SJSA1 (cell line): ENCODE measurements at regions not wholly inside any gene's neighbourhood (a gene's known extent, or its start where the extent isn't known, plus 50 kb on each side); places are given as distances from the start of the nearest gene placed in this dataset.
A peak's percentile ranks its signal among the peaks of the same experiment; 100 is the strongest.
"Not testable (repeated sequence)": the region's sequence is repeated elsewhere in the genome, so short reads cannot be mapped to it uniquely, and the experiment has no call there.

Experiments
- DNase-seq, 2 experiments: peaks; one replicate each; pipeline ENCODE4 v3.0.0-alpha.2; 2015 to 2020; ENCODE audit warnings: low spot score in 2 of 2, low read depth in 1 of 2
- H3K27ac ChIP-seq: fragments of 250-450 bp; sonication (Bioruptor Pico); 2 replicates; pipeline ENCODE4 v1.5.1; 2020; ENCODE audit warnings: mild to moderate bottlenecking, moderate library complexity
- H3K27me3 ChIP-seq: fragments of 250-450 bp; sonication (Bioruptor Pico); replicated peaks from 2 replicates; pipeline ENCODE4 v1.5.1; 2020; ENCODE audit warnings: mild to moderate bottlenecking, moderate library complexity
- H3K36me3 ChIP-seq: fragments of 250-450 bp; sonication (Bioruptor Pico); 2 replicates; pipeline ENCODE4 v1.5.1; 2020; ENCODE audit warnings: mild to moderate bottlenecking
- H3K4me1 ChIP-seq: fragments of 250-450 bp; sonication (Bioruptor Pico); replicated peaks from 2 replicates; pipeline ENCODE4 v1.6.1; 2021; ENCODE audit warnings: mild to moderate bottlenecking
- H3K4me3 ChIP-seq: fragments of 250-450 bp; sonication (Bioruptor Pico); 2 replicates; pipeline ENCODE4 v1.5.1; 2020; ENCODE audit warnings: mild to moderate bottlenecking
- H3K9me3 ChIP-seq: fragments of 250-450 bp; sonication (Bioruptor Pico); replicated peaks from 2 replicates; pipeline ENCODE4 v1.5.1; 2020; ENCODE audit warnings: mild to moderate bottlenecking

GRCh38 chr17:77531002-77531401, 390.2 kb downstream of the SEC14L1 start:
- Histone ChIP-seq H3K36me3 (no peaks in the 10 kb centered on the region), H3K9me3 (peaks cover 6% of the 10 kb centered on the region; the same call in 1 of the 2 replicates), H3K27ac (no peak overlapping the region), H3K27me3 (peaks cover 32% of the 10 kb centered on the region), H3K4me1 (peaks cover 6% of the 10 kb centered on the region), H3K4me3 (no peak overlapping the region)
- DNase-seq, result no peak

GRCh38 chr17:77531641-77532040, 390.9 kb downstream of the SEC14L1 start:
- Histone ChIP-seq H3K4me3 (no peak overlapping the region), H3K36me3 (no peaks in the 10 kb centered on the region)
- no peak for DNase-seq

GRCh38 chr17:77533697-77534096, 392.9 kb downstream of the SEC14L1 start:
- not testable (repeated sequence) for H3K4me3 ChIP-seq, H3K4me1 ChIP-seq, H3K36me3 ChIP-seq, H3K27ac ChIP-seq, DNase-seq, H3K9me3 ChIP-seq
- peaks cover 12% of the 10 kb centered on the region for H3K27me3 ChIP-seq

More at GRCh38 chr17:77531641-77532040, 390.9 kb downstream of the SEC14L1 start:
- H3K4me1 ChIP-seq, result peaks cover 6% of the 10 kb centered on the region
- H3K9me3 ChIP-seq, result peaks cover 6% of the 10 kb centered on the region; the same call in 1 of the 2 replicates
- H3K27ac ChIP-seq, result no peak overlapping the region
- H3K27me3 ChIP-seq, result peaks cover 31% of the 10 kb centered on the region

- Histone ChIP-seq H3K9me3 (peaks cover 6% of the 10 kb centered on the region; the same call in 1 of the 2 replicates), H3K4me1 (no peaks in the 10 kb centered on the region), H3K27ac (no peak overlapping the region), H3K36me3 (no peaks in the 10 kb centered on the region), H3K27me3 (peaks cover 8% of the 10 kb centered on the region), H3K4me3 (no peak overlapping the region)
- no peak for DNase-seq
Measured at GRCh38 chr17:77534137-77534536, 393.4 kb downstream of the SEC14L1 start.

DNA sequence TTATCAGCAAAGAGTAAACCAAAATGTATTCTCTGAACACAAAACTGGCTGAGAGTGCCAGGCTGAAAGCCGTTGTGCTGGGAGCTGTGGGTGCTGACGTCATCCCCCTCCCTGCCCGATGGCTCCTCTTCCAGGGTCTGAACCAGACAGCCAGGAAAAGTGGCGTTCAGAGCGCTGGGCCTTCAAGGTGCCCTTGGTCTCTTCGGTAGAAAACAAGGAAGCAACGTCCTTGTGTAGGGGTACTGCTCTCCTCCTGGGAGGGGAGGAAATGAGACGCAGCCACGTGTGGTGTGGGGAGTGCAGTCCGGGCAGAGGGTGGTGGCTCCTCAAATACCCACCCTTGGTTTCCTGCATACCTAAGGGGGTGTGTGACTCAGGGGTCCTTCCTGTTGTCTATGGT, 394.7 kb downstream of the SEC14L1 start:
- DNase-seq, result no peak
- Histone ChIP-seq H3K4me3 (no peak overlapping the region), H3K27me3 (no peaks in the 10 kb centered on the region; the same call in none of the 2 replicates), H3K4me1 (no peaks in the 10 kb centered on the region), H3K36me3 (no peaks in the 10 kb centered on the region), H3K9me3 (peaks cover 6% of the 10 kb centered on the region; the same call in 1 of the 2 replicates), H3K27ac (no peak overlapping the region)

DNA sequence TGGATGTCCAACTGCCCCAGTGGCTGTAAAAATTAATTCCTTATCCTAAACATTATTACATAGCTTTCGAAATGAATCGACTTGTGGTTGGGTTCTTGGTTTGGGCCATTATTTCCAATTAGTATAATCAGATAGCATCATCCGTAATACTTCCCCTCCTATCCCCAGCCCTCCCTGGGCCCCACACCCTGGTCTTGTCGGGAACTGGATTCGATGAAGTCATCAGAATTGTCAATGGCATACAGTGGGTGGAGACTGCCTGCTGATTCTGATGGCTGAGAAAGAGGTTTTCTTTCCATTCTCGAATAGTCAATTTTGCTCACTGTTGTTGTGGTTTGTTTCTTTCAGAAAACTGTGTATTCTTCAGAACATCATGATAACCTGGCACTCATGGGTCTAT, 395.1 kb downstream of the SEC14L1 start:
- no peak overlapping the region for H3K27ac ChIP-seq
- no peaks in the 10 kb centered on the region; the same call in none of the 2 replicates for H3K27me3 ChIP-seq
- H3K9me3 ChIP-seq, result peaks cover 6% of the 10 kb centered on the region; the same call in 1 of the 2 replicates
- no peak overlapping the region for H3K4me3 ChIP-seq
- DNase-seq, result no peak
- H3K36me3 ChIP-seq, result no peaks in the 10 kb centered on the region
- no peaks in the 10 kb centered on the region for H3K4me1 ChIP-seq

- H3K9me3 ChIP-seq, result peaks cover 6% of the 10 kb centered on the region; the same call in 1 of the 2 replicates
- no peaks in the 10 kb centered on the region for H3K27me3 ChIP-seq
- no peaks in the 10 kb centered on the region for H3K36me3 ChIP-seq
- H3K27ac ChIP-seq, result no peak overlapping the region
- H3K4me3 ChIP-seq, result no peak overlapping the region
- DNase-seq, result no peak
- no peaks in the 10 kb centered on the region for H3K4me1 ChIP-seq
Measured at GRCh38 chr17:77537566-77537965, 396.8 kb downstream of the SEC14L1 start.

DNA sequence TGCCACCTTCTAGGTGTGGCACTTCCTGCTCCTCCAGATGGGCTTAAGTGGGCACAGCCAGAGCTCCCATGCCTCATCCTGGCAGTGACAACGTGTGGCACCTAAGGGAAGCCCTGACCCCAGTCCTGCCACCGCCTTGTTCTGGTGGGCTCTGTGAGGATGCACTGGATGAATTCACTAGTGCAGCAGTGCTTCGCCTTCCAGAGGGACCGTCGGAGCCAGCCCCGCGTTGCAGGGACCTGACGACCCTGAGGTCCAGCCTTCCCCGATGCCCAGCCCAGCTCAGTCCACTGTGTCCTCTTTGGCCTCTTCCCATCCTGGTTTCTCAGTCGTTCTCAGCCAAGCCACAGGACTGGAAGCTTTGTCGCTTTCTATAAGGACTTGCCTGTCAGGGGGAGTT, 399.8 kb downstream of the SEC14L1 start:
- DNase-seq, result no peak
- H3K9me3 ChIP-seq, result no peaks in the 10 kb centered on the region
- no peaks in the 10 kb centered on the region for H3K36me3 ChIP-seq
- H3K27ac ChIP-seq, result no peak overlapping the region
- no peaks in the 10 kb centered on the region for H3K27me3 ChIP-seq
- H3K4me3 ChIP-seq, result no peak overlapping the region
- H3K4me1 ChIP-seq, result no peaks in the 10 kb centered on the region

DNA sequence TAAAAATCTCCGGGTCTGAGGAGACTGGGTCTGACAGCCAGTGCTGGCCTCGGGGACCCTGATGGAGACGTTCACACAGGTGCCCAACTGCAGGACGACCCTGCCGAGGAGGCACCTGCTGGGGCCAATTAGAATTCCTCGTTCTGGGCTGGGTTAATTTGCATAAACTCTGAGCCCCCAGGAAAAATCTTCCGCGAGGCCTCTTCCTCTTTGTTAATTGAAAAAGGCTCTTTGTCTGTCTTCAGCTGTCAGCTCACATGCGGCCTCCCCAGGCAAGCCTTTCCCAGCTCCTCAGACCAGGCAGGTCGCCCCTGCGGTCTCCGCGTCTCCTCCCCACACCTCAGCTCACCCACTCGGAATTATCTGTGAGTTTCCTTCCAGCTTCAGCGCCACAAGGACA, 400.2 kb downstream of the SEC14L1 start:
- Histone ChIP-seq H3K4me3 (no peak overlapping the region), H3K4me1 (no peaks in the 10 kb centered on the region), H3K27me3 (no peaks in the 10 kb centered on the region), H3K9me3 (no peaks in the 10 kb centered on the region), H3K36me3 (no peaks in the 10 kb centered on the region), H3K27ac (no peak overlapping the region)
- no peak for DNase-seq

DNA sequence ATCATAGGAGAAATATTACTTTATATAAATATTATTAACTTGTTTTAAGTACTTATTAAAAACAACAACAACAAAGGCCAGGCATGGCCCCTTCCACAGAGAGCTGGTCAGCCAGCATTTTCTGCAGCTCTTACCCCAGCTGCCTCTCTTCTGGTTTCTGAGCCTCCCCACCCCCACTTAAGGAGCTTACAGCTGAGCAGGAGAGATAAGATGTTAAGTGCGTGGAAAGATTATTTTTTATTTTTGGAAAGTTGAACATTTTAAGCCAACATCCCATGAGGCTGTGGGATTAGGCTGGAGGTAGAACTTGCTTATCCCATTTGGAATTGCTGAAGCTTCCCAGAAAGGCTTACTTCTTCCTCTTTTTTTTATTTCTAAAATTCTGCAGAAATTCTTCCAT, 401.2 kb downstream of the SEC14L1 start:
- Histone ChIP-seq H3K9me3 (no peaks in the 10 kb centered on the region), H3K27ac (no peak overlapping the region), H3K36me3 (no peaks in the 10 kb centered on the region), H3K4me1 (no peaks in the 10 kb centered on the region), H3K27me3 (no peaks in the 10 kb centered on the region), H3K4me3 (no peak overlapping the region)
- DNase-seq, result no peak

GRCh38 chr17:77542551-77543490, 402.1 kb downstream of the SEC14L1 start:
- Histone ChIP-seq H3K4me1 (no peaks in the 10 kb centered on the region), H3K27me3 (no peaks in the 10 kb centered on the region), H3K9me3 (no peaks in the 10 kb centered on the region), H3K27ac (no peak overlapping the region), H3K36me3 (no peaks in the 10 kb centered on the region), H3K4me3 (no peak overlapping the region)
- DNase-seq, result peak; percentile 63 to 75

DNA sequence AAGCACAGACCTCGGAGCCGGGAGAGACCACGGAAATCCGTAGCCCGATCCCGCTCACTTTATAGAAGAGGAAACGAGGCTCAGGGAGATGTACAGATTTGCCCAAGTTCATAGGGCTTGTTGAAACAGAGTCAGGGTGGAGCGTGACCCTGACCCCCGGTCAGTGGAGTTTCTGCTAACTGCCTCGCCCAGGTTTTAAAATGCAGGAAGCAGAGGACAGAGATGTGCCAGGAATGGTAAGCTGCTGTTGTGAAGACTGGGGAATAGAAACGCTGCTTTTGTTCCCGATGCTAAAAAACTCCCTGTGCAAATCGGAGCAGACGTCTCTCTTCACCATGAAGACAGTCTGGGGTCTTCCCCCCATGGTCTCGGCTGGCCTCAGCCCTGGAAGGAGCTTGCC, 403.0 kb downstream of the SEC14L1 start:
- no peaks in the 10 kb centered on the region for H3K27me3 ChIP-seq
- no peaks in the 10 kb centered on the region for H3K36me3 ChIP-seq
- no peak overlapping the region for H3K27ac ChIP-seq
- H3K4me3 ChIP-seq, result no peak overlapping the region
- H3K9me3 ChIP-seq, result no peaks in the 10 kb centered on the region
- no peak for DNase-seq
- no peaks in the 10 kb centered on the region for H3K4me1 ChIP-seq

GRCh38 chr17:77544347-77545110, 403.8 kb downstream of the SEC14L1 start:
- no peaks in the 10 kb centered on the region for H3K4me1 ChIP-seq
- H3K27ac ChIP-seq, result no peak overlapping the region
- no peaks in the 10 kb centered on the region for H3K36me3 ChIP-seq
- no peak overlapping the region for H3K4me3 ChIP-seq
- H3K9me3 ChIP-seq, result no peaks in the 10 kb centered on the region
- 0 out of 2 replicates have a peak, but pooled peaks cover 5% of the 10 kb centered on the region for H3K27me3 ChIP-seq
- no peak for DNase-seq

DNA sequence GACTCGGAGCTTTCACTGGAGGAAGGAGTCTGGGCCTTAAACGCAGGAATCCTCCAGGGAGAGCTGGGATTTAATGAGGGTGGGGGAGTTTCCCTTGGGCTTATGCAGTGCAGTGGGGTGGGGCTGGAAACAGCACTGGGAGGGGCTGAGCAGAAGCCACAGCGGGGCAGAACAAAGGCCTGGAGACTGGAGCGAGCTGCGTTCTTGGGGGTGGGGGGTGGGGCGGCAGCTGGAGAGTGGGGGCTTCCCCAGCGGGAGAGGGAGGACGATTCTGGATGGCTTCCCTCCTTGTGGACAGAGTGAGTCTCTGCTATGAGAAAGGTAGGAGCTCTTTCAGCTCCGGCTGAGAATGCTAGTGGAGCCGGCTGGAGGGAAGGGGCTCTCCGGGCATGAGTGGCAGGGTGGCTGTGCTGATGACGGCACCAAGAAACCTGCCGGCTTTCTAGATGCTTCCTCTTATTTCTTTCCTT, 406.0 kb downstream of the SEC14L1 start:
- H3K27ac ChIP-seq, result no peak overlapping the region
- no peak for DNase-seq
- H3K4me1 ChIP-seq, result no peaks in the 10 kb centered on the region
- H3K36me3 ChIP-seq, result no peaks in the 10 kb centered on the region
- no peaks in the 10 kb centered on the region for H3K9me3 ChIP-seq
- H3K4me3 ChIP-seq, result no peak overlapping the region
- peaks cover 16% of the 10 kb centered on the region; the same call in 1 of the 2 replicates for H3K27me3 ChIP-seq
